SK-N-SH (cell line): ENCODE measurements at regions not wholly inside any gene's neighbourhood (a gene's known extent, or its start where the extent isn't known, plus 50 kb on each side); places are given as distances from the start of the nearest gene placed in this dataset.

ENCODE experiments used
- CTCF ChIA-PET: fragments of 300-600, 350-600 bp; formaldehyde crosslinking; extraction: SDS; loops from one replicate; lab custom pipeline; 2021; lab: Yijun Ruan, JAX
- POLR2A ChIA-PET: fragments of 350-600 bp; sonication (Branson Sonifier 250); formaldehyde crosslinking; extraction: SDS; loops from one replicate; lab custom pipeline; 2020; ENCODE audit warnings: antibody characterized with exemption, inconsistent platforms; lab: Yijun Ruan, JAX
- DNase-seq: peaks from one replicate; pipeline ENCODE4 v3.0.0; 2012
- H2AFZ ChIP-seq: fragments of 200-600 bp; sonication (generic); 2 replicates; pipeline ENCODE4 v1.8.1; 2016; ENCODE audit warnings: antibody characterized with exemption, mild to moderate bottlenecking, low read depth
- H3F3A ChIP-seq: fragments of 200-600 bp; sonication (generic); replicated peaks from 2 replicates; pipeline ENCODE3; 2016; ENCODE audit warnings: antibody characterized with exemption, mild to moderate bottlenecking; ENCODE audit not compliant: insufficient read depth
- H3K27ac ChIP-seq, 2 experiments: fragments of 200-500 bp in 1 of 2; fragments of 200-600 bp in 1 of 2; sonication (Bioruptor generic) in 1 of 2; sonication (generic), shearing (Covaris generic) in 1 of 2; 2 replicates each; pipeline versions ENCODE4 v1.5.1 to v1.6.1; 2014 to 2016; ENCODE audit warnings: low read depth in 2 of 2, inconsistent platforms in 1 of 2, low read length in 1 of 2, mild to moderate bottlenecking in 1 of 2, mixed read lengths in 1 of 2
- H3K27me3 ChIP-seq: fragments of 200-600 bp; sonication (generic), shearing (Covaris generic); 2 replicates; pipeline ENCODE4 v1.6.1; 2016; ENCODE audit warnings: mixed run types; ENCODE audit not compliant: insufficient read depth
- H3K36me3 ChIP-seq, 2 experiments: fragments of 200-500 bp in 1 of 2; fragments of 200-600 bp in 1 of 2; sonication (Bioruptor generic) in 1 of 2; sonication (generic) in 1 of 2; replicated peaks in 1 of 2; 2 replicates each; pipeline versions ENCODE3 to v1.5.1; 2014 to 2016; ENCODE audit warnings: low read length in 1 of 2, mild to moderate bottlenecking in 1 of 2; ENCODE audit not compliant: insufficient read depth in 2 of 2, control insufficient read depth in 1 of 2
- H3K4me1 ChIP-seq, 2 experiments: fragments of 200-500 bp in 1 of 2; fragments of 200-600 bp in 1 of 2; sonication (Bioruptor generic) in 1 of 2; sonication (generic), shearing (Covaris generic) in 1 of 2; 2 replicates each; pipeline versions ENCODE4 v1.5.1 to v1.6.1; 2014 to 2016; ENCODE audit warnings: low read depth in 1 of 2, low read length in 1 of 2, mixed run types in 1 of 2; ENCODE audit not compliant: insufficient read depth in 2 of 2, control insufficient read depth in 1 of 2
- H3K4me2 ChIP-seq: fragments of 200-600 bp; sonication (generic), shearing (Covaris generic); 2 replicates; pipeline ENCODE4 v1.6.1; 2017; ENCODE audit warnings: mixed run types
- H3K4me3 ChIP-seq, 2 experiments: fragments of 200-500 bp in 1 of 2; fragments of 200-600 bp in 1 of 2; sonication (Bioruptor generic) in 1 of 2; sonication (generic), shearing (Covaris generic) in 1 of 2; 2 replicates each; pipeline versions ENCODE4 v1.5.1 to v1.8.1; 2014 to 2016; ENCODE audit warnings: low read depth in 2 of 2, inconsistent platforms in 1 of 2, low read length in 1 of 2, mild to moderate bottlenecking in 1 of 2, mixed read lengths in 1 of 2, moderate library complexity in 1 of 2
- H3K79me2 ChIP-seq: fragments of 200-600 bp; sonication (generic); 2 replicates; pipeline ENCODE4 v1.8.1; 2017; ENCODE audit warnings: mild to moderate bottlenecking; ENCODE audit not compliant: insufficient read depth
- H3K9ac ChIP-seq: fragments of 200-600 bp; sonication (generic); 2 replicates; pipeline ENCODE4 v1.6.1; 2017; ENCODE audit warnings: mixed run types
- H3K9me2 ChIP-seq: fragments of 200-600 bp; sonication (generic); 2 replicates; pipeline ENCODE4 v1.6.1; 2017; ENCODE audit warnings: mixed run types
- H3K9me3 ChIP-seq: fragments of 200-600 bp; sonication (generic); 2 replicates; pipeline ENCODE4 v1.6.1; 2017; ENCODE audit warnings: mixed run types, mild to moderate bottlenecking, moderate library complexity
- H4K20me1 ChIP-seq: fragments of 200-600 bp; sonication (generic); 2 replicates; pipeline ENCODE4 v1.6.1; 2017; ENCODE audit warnings: mild to moderate bottlenecking, mixed run types; ENCODE audit not compliant: insufficient read depth
- EP300 ChIP-seq, 2 experiments: IDR thresholded peaks; 2 replicates each; pipeline versions ENCODE4 v1.4.0 to v1.6.1; 2012; ENCODE audit warnings: borderline replicate concordance in 1 of 2, low read depth in 1 of 2, low read length in 1 of 2
- FOSL2 ChIP-seq: IDR thresholded peaks from 2 replicates; pipeline ENCODE4 v1.4.0; 2012; ENCODE audit warnings: low read depth, mild to moderate bottlenecking, moderate library complexity, borderline replicate concordance
- GATA2 ChIP-seq: sonication (generic); formaldehyde crosslinking; IDR thresholded peaks from 2 replicates; pipeline ENCODE4 v1.5.0; 2020; ENCODE audit warnings: mild to moderate bottlenecking, missing genetic modification reagents
- JUND ChIP-seq: IDR thresholded peaks from 2 replicates; pipeline ENCODE4 v1.4.0; 2012
- MEF2A ChIP-seq: IDR thresholded peaks from 2 replicates; pipeline ENCODE4 v1.4.0; 2012; ENCODE audit warnings: low read depth, borderline replicate concordance
- RAD21 ChIP-seq: IDR thresholded peaks from 2 replicates; pipeline ENCODE4 v1.6.1; 2012; ENCODE audit warnings: mild to moderate bottlenecking, low read length
- RCOR1 ChIP-seq: fragments of 150-350 bp; IDR thresholded peaks from 2 replicates; pipeline ENCODE4 v1.6.1; 2017; ENCODE audit warnings: antibody characterized with exemption, low read length
- RXRA ChIP-seq: IDR thresholded peaks from 2 replicates; pipeline ENCODE4 v1.4.0; 2012; ENCODE audit warnings: low read depth, mild to moderate bottlenecking, borderline replicate concordance
- SIN3A ChIP-seq: IDR thresholded peaks from 2 replicates; pipeline ENCODE4 v1.6.1; 2012; ENCODE audit warnings: low read depth, mild to moderate bottlenecking, low read length, moderate library complexity, borderline replicate concordance
- YY1 ChIP-seq: IDR thresholded peaks from 2 replicates; pipeline ENCODE4 v1.4.0; 2012; ENCODE audit warnings: low read depth, mild to moderate bottlenecking
- WGBS: methylation state at CpG from one replicate; pipeline ENCODE4 v1.1.6; 2017; ENCODE audit warnings: low lambda C conversion rate; 5-methylcytosine and 5-hydroxymethylcytosine counted together
- TF ChIP-seq, protein P1 (sequence below): IDR thresholded peaks from 2 replicates; pipeline ENCODE4 v1.6.1; 2012; ENCODE audit warnings: mild to moderate bottlenecking, low read depth, low read length, moderate library complexity

DNA sequence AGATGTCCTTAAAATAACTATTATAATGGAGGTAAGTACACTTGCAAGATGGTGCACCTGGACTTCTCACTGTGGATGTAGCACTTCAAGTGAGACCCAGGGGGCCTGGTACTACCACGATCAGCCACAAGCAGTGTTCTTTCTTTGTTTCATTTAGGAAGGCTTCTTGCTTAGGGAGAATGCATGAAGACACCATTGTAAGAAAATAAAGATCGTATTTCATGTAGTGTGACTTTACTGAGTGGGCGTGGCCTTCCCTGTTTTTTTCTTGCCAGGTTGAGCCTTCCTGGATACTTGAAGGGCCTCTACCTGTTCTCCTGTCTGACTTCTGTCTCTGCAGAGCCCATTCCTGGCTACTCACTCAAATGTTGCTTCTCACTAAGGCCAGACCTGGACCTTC is 615.6 kb upstream of the SOX11 start:
- Histone ChIP-seq H2AFZ (no peak overlapping the region), H3K36me3 (no peaks in the 10 kb centered on the region), H3K79me2 (no peaks in the 10 kb centered on the region), H3K4me1 (peaks cover 0 to 2% of the 10 kb centered on the region in 2 experiments; a peak in 1 of 4 replicates), H3F3A (no peaks in the 10 kb centered on the region), H3K4me2 (no peak overlapping the region), H3K9me2 (no peaks in the 10 kb centered on the region), H4K20me1 (no peaks in the 10 kb centered on the region), H3K9ac (no peak overlapping the region), H3K27me3 (no peaks in the 10 kb centered on the region), H3K9me3 (peaks cover 19% of the 10 kb centered on the region), H3K27ac (no peak overlapping the region), H3K4me3 (no peak overlapping the region)
- CTCF ChIA-PET, result no interaction called here
- POLR2A ChIA-PET, result no interaction called here
- no peak for DNase-seq
- TF ChIP-seq JUND (no peak), FOSL2 (no peak), EP300 (IDR thresholded peaks at IDR 0.05; ENCODE audit: borderline replicate concordance in 1 of 2, low read depth in 1 of 2, low read length in 1 of 2) (no peak), GATA2 (CRISPR knock-in tag) (no peak), RXRA (no peak), RCOR1 (no peak), MEF2A (no peak)
- TF ChIP-seq, protein P1, sequence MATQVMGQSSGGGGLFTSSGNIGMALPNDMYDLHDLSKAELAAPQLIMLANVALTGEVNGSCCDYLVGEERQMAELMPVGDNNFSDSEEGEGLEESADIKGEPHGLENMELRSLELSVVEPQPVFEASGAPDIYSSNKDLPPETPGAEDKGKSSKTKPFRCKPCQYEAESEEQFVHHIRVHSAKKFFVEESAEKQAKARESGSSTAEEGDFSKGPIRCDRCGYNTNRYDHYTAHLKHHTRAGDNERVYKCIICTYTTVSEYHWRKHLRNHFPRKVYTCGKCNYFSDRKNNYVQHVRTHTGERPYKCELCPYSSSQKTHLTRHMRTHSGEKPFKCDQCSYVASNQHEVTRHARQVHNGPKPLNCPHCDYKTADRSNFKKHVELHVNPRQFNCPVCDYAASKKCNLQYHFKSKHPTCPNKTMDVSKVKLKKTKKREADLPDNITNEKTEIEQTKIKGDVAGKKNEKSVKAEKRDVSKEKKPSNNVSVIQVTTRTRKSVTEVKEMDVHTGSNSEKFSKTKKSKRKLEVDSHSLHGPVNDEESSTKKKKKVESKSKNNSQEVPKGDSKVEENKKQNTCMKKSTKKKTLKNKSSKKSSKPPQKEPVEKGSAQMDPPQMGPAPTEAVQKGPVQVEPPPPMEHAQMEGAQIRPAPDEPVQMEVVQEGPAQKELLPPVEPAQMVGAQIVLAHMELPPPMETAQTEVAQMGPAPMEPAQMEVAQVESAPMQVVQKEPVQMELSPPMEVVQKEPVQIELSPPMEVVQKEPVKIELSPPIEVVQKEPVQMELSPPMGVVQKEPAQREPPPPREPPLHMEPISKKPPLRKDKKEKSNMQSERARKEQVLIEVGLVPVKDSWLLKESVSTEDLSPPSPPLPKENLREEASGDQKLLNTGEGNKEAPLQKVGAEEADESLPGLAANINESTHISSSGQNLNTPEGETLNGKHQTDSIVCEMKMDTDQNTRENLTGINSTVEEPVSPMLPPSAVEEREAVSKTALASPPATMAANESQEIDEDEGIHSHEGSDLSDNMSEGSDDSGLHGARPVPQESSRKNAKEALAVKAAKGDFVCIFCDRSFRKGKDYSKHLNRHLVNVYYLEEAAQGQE, result no peak
- 14% methylated on average over 3 of the region's 3 CpGs for WGBS

DNA sequence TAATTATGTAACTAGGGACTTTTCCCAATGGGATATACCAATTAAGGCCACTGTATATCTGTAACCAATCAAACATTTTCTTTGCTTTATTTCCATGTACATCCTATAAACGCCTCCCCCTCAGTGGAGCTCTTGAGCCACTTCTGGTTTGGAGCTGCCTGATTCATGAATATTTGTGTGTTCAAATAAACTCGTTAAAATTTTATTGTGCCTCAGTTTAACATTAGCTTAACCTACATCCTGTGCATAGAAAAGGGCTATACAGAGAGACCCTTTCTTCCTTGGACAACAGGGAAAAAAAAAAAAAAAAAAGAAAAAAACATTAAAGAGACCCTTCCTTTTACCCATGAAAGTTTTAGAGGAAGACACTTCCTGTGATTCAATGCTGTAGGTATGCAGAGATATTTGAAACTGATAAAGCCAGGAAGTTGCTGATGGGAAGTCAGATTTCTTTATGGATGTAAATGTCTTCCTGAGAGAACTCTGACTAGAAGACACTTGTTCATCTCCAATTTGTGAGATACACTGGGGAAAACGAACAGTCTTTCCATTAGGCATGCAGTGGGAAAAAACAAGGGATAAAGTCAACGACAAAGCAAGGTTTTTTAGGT is 614.6 kb upstream of the SOX11 start:
- Histone ChIP-seq H3K79me2 (no peaks in the 10 kb centered on the region), H3K9ac (no peak overlapping the region), H4K20me1 (no peaks in the 10 kb centered on the region), H2AFZ (no peak overlapping the region), H3F3A (no peaks in the 10 kb centered on the region), H3K36me3 (no peaks in the 10 kb centered on the region), H3K27me3 (no peaks in the 10 kb centered on the region), H3K9me2 (no peaks in the 10 kb centered on the region), H3K4me1 (peaks cover 0 to 2% of the 10 kb centered on the region in 2 experiments; a peak in 1 of 4 replicates), H3K9me3 (peaks cover 26% of the 10 kb centered on the region), H3K27ac (no peak overlapping the region), H3K4me2 (no peak overlapping the region), H3K4me3 (no peak overlapping the region)
- ChIA-PET POLR2A (no interaction called here), CTCF (interaction anchor here (0.8 kb wide), 1 partner anchor 14 kb away, joined by 3 read pairs; no protein-coding TSS in a partner anchor)
- DNase-seq, result peak; percentile 24
- TF ChIP-seq RAD21 (peak; percentile 49), SIN3A (no peak), YY1 (no peak)
- 22% methylated on average over 4 of the region's 4 CpGs for WGBS
